ENCODE measurements at regions not wholly inside any gene's neighbourhood (a gene's known extent, or its start where the extent isn't known, plus 50 kb on each side); places are given as distances from the start of the nearest gene placed in this dataset.

DNA sequence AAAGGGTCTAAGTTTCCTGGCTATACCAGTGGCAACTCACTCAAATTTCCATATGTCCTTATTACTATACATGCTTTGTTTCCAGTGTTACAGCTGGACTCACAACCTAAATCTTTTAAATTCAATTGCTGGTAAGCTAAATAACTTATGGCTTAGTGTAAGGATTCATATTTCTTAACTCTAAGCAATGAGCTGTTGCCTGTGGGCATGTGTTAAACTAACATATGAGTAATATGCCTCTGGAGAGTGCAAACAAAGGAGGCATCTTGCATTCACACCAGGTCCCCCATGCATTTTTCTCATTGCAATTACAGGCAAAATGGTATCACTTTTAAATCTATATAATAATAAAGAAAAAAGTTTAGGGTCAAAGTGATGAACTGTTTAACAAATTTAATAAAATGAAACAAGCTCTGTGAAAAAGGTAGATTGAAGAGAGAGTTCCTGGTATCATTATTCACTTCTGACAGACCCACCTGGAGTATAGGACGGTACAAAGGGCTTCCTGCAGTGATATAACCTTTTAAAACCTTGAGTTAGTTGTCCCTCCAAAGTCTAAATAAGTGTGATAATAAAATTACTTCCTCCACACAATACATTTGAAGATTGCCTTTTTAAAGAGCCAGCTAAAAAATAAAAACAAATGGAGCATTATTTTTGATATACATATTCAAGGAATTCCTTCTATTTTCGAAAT, 57.6 kb upstream of the HMGCLL1 start:
- no peak for DNase-seq

GRCh38 chr6:55633471-55633870, 54.5 kb upstream of the HMGCLL1 start:
- DNase-seq, result no peak

DNA sequence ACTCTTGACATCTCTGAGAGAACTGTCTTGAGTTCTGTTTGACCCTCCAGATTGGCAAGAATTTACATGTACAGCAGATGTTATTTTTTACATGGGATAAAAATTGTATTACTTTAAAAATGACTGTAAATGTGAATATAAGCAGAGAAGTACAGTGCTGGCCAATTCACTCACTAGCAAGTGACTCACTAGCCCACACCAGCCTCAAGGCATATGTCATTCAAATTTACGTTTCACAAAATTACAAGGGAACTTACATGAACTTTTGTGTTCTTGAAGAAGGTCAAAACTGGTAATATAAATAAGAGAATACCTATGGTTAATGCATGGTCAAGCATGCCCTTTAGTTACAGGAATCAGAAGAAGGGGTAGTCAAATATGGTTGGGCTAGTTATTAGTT, 54.0 kb upstream of the HMGCLL1 start:
- DNase-seq, result no peak

Data from OCI-M1 (cell line).